ENCODE measurements at regions not wholly inside any gene's neighbourhood (a gene's known extent, or its start where the extent isn't known, plus 50 kb on each side); places are given as distances from the start of the nearest gene placed in this dataset.

- no peak for DNase-seq (ENCODE audit: low read depth)
- no peak overlapping the region for H3K4me3 ChIP-seq (ENCODE audit: low read depth, low read length)
- TF ChIP-seq CTCF (conservative IDR thresholded peaks at IDR 0.05; ENCODE audit: low read depth, low read length): no peak
Observed at GRCh38 chr13:90188351-90188636, 1159.2 kb upstream of the MIR17HG start.

DNA sequence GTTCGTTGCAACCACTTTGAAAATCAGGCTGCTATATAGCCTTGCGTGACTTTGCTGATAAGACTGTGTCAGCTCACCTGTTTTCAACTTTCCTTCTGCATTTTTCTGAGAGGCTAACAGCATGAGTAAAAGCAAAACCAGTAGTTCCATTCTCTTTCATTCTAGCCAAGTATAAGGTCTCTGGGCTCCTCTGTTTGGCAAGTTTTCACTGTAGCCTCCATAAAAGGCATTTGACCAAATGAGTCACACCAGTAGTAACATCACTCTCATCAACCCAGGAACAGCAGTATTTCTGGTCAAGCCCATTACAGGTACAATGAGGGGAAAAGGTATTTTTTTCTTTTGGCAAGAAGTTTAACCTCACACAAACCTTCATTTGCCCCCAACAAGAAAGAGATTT is 1149.8 kb upstream of the MIR17HG start:
- TF ChIP-seq CTCF (conservative IDR thresholded peaks at IDR 0.05; ENCODE audit: low read depth, low read length): no peak
- DNase-seq (ENCODE audit: low read depth): no peak
- no peak overlapping the region for H3K4me3 ChIP-seq (ENCODE audit: low read depth, low read length)

- no peak for DNase-seq (ENCODE audit: low read depth)
- no peak for TF ChIP-seq CTCF (conservative IDR thresholded peaks at IDR 0.05; ENCODE audit: low read depth, low read length)
- H3K4me3 ChIP-seq (ENCODE audit: low read depth, low read length): no peak overlapping the region
Observed at GRCh38 chr13:90201202-90201601, 1146.3 kb upstream of the MIR17HG start.

DNA sequence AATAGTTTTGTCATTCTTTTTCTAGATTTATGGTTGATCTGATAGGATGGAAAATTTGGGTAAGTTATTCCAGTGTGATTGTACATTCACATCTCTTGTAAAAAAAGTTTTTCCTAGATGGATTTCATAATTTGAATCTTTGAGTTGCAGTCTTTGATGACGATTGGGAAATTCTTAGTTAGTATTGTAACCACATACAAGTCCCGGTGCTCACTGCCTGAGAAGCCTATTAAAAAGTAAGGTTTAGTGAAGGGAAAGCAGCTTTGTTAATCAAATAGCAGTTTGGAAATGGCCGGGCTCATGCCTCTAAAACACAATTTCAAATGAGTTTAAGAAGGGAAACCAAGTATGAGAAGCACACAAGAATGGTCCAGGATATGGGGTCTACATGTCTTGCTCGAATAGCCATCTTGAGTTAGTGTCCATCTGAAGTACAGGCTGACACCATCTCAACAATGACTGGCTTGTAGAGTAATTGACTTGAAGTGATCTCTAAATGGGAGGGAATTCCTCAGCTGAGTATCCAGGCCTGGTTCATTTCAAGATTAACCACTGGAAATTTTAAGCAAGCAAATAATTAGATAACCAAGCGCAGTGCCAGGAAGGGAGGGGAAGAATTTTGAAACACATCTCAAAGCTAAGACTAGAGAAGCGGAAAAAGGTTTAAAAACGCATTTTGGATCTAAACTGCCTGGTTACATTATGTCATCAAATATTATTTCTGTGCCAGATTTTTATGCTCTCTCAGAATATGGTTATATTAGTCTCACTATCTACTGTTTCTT is 1145.6 kb upstream of the MIR17HG start:
- no peak for DNase-seq (ENCODE audit: low read depth)
- no peak for TF ChIP-seq CTCF (conservative IDR thresholded peaks at IDR 0.05; ENCODE audit: low read depth, low read length)
- H3K4me3 ChIP-seq (ENCODE audit: low read depth, low read length): no peak overlapping the region

GRCh38 chr13:90205081-90205480 is 1142.4 kb upstream of the MIR17HG start:
- no peak overlapping the region for H3K4me3 ChIP-seq (ENCODE audit: low read depth, low read length)
- no peak for DNase-seq (ENCODE audit: low read depth)
- no peak for TF ChIP-seq CTCF (conservative IDR thresholded peaks at IDR 0.05; ENCODE audit: low read depth, low read length)

- no peak for TF ChIP-seq CTCF (conservative IDR thresholded peaks at IDR 0.05; ENCODE audit: low read depth, low read length)
- DNase-seq (ENCODE audit: low read depth): no peak
- H3K4me3 ChIP-seq (ENCODE audit: low read depth, low read length): no peak overlapping the region
Observed at GRCh38 chr13:90205911-90206310, 1141.6 kb upstream of the MIR17HG start.

DNA sequence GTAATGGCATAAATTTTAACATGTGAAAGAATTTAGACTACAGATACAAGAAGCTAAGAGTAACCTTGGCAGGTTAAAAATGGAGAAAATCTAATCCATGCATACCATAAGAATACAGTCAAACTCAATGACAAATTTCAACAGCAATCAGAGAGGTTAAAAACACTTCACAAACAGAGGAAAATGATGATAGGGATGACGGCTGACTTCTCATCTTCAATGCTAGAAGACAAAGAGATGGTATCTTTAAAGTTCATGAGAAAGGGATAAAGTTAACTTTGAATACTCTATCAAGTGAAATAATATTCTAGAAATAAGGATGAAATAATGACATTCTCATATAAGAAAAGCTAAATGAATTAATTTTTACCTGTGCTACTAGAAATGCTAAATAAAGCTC is 1130.2 kb upstream of the MIR17HG start:
- TF ChIP-seq CTCF (conservative IDR thresholded peaks at IDR 0.05; ENCODE audit: low read depth, low read length): no peak
- H3K4me3 ChIP-seq (ENCODE audit: low read depth, low read length): no peak overlapping the region
- DNase-seq (ENCODE audit: low read depth): no peak

Measured in epithelial cell of proximal tubule (primary cell).